ENCODE measurements at regions not wholly inside any gene's neighbourhood (a gene's known extent, or its start where the extent isn't known, plus 50 kb on each side); places are given as distances from the start of the nearest gene placed in this dataset.

DNA sequence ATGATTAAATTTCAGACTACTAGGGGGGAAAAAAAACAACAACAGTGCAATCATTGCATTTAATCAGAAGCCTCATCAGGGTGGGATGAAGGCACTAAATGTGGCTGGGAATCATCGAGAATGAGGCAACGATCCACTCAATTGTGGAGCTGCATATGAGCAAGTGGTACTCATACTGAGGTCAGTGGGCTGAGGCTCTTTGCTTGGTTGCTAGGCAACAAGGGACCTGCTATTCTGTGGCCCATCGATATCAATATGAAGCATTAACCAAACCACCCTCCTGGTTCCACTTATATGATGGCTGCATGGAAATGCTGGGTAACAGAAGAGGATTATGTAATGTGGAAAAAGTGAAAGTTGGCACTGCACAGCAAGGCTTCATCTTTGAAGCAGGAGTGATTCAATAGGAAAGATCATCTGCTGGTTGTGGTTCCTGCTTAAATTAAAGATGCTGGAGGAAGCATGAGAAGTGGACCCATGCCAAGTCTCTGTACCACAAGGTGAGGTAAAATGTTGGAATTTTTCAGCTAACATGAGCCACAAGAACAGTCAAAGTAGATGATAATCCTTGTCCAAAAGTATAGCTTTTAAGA is 159.8 kb upstream of the HMHB1 start:
- no peaks in the 10 kb centered on the region for H3K36me3 ChIP-seq
- H3K79me2 ChIP-seq (ENCODE audit: low read depth), result no peaks in the 10 kb centered on the region
- H4K20me1 ChIP-seq (ENCODE audit: low read depth), result no peaks in the 10 kb centered on the region
- TF ChIP-seq, protein P1, sequence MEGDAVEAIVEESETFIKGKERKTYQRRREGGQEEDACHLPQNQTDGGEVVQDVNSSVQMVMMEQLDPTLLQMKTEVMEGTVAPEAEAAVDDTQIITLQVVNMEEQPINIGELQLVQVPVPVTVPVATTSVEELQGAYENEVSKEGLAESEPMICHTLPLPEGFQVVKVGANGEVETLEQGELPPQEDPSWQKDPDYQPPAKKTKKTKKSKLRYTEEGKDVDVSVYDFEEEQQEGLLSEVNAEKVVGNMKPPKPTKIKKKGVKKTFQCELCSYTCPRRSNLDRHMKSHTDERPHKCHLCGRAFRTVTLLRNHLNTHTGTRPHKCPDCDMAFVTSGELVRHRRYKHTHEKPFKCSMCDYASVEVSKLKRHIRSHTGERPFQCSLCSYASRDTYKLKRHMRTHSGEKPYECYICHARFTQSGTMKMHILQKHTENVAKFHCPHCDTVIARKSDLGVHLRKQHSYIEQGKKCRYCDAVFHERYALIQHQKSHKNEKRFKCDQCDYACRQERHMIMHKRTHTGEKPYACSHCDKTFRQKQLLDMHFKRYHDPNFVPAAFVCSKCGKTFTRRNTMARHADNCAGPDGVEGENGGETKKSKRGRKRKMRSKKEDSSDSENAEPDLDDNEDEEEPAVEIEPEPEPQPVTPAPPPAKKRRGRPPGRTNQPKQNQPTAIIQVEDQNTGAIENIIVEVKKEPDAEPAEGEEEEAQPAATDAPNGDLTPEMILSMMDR (IDR thresholded peaks at IDR 0.05), result no peak
- TF ChIP-seq EZH2 (IDR thresholded peaks at IDR 0.05) (no peak), EZH2phosphoT487 (IDR thresholded peaks at IDR 0.05) (no peak)
- no peak overlapping the region for H3K4me2 ChIP-seq
- H3K9me3 Mint-ChIP-seq, result no peaks in the 10 kb centered on the region
- no peak overlapping the region for H2AFZ ChIP-seq (replicated peaks)
- H3K4me3 ChIP-seq, result no peak overlapping the region
- H3K36me3 Mint-ChIP-seq, result no peaks in the 10 kb centered on the region
- no peaks in the 10 kb centered on the region for H3K4me1 ChIP-seq
- no peaks in the 10 kb centered on the region for H3K4me1 Mint-ChIP-seq
- no peaks in the 10 kb centered on the region for H3F3A ChIP-seq (ENCODE audit: low read depth)
- H3K27ac ChIP-seq, result no peak overlapping the region
- no peaks in the 10 kb centered on the region for H3K27me3 Mint-ChIP-seq (ENCODE audit: insufficient read depth, low read depth)
- DNase-seq (ENCODE audit: low spot score), result no peak
- H3K27me3 ChIP-seq, result no peaks in the 10 kb centered on the region
- no peak overlapping the region for H3K9ac ChIP-seq
- H3K27ac Mint-ChIP-seq, result no peak overlapping the region
- no peaks in the 10 kb centered on the region for H3K9me3 ChIP-seq (ENCODE audit: low read depth)
- H3K4me3 Mint-ChIP-seq, result no peak overlapping the region

DNA sequence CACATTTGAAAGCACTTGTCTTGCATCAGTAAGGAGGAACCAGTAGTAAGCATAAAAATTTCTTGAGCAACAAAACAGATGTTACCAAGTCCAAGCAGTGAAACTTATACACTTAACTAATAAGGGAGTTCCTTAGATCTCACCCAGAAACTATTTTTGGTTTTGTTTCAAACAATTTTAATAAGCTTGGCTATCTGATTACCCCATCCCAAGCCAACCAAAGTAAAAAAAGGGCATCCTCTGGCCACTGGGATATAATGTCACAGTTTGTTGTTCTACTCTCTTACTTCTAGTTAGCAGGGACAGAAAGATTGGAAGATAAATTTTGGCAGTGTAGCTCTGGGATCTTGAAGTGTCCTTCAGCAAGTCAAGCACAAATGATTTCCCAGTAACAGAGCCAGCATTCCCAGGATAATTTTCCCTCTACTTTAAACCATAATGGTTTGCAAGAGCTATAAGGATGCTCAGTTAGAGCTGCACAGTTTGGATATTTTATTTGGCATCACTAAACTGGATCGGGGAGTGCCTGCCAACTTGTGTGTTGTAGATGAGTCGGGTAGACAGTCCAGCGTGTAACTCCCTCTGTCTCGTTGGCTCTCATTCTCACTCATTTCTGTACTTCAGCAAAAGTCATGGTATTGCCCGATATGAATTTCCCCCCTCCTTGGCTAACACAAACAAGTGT is 161.9 kb upstream of the HMHB1 start:
- H3K4me2 ChIP-seq, result no peak overlapping the region
- no peak overlapping the region for H3K27ac ChIP-seq
- no peaks in the 10 kb centered on the region for H3K27me3 ChIP-seq
- no peaks in the 10 kb centered on the region for H3K36me3 ChIP-seq
- DNase-seq (ENCODE audit: low spot score), result no peak
- Mint-ChIP-seq H3K9me3 (no peaks in the 10 kb centered on the region), H3K4me3 (no peak overlapping the region), H3K27ac (no peak overlapping the region), H3K36me3 (no peaks in the 10 kb centered on the region), H3K27me3 (ENCODE audit: insufficient read depth, low read depth) (no peaks in the 10 kb centered on the region), H3K4me1 (no peaks in the 10 kb centered on the region)
- H3K4me1 ChIP-seq, result no peaks in the 10 kb centered on the region
- H4K20me1 ChIP-seq (ENCODE audit: low read depth), result no peaks in the 10 kb centered on the region
- no peak overlapping the region for H2AFZ ChIP-seq (replicated peaks)
- no peaks in the 10 kb centered on the region for H3K79me2 ChIP-seq (ENCODE audit: low read depth)
- H3K4me3 ChIP-seq, result no peak overlapping the region
- no peaks in the 10 kb centered on the region for H3F3A ChIP-seq (ENCODE audit: low read depth)
- H3K9ac ChIP-seq, result no peak overlapping the region
- no peaks in the 10 kb centered on the region for H3K9me3 ChIP-seq (ENCODE audit: low read depth)
- no peak for TF ChIP-seq EZH2 (IDR thresholded peaks at IDR 0.05)
- TF ChIP-seq EZH2phosphoT487 (IDR thresholded peaks at IDR 0.05), result no peak

DNA sequence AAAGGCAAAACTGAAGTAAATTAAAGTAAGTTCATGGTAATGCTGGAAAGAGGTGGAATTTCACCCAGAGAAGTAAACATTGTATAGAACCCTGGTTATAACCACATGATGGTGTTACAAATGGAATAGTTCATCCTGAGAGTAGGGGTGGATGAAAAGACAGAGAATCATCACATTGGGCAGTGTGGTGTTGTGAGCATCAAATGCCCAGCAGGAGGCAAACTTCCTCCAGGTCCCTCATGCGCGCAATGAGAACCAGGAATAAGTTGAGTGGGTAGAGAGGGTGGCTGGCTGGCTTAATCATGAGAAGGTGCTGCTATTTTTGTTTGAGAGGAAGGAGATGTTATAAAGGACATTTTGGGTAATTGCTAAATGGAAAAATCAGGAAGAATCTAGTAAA is 163.3 kb upstream of the HMHB1 start:
- Mint-ChIP-seq H3K4me3 (no peak overlapping the region), H3K27ac (no peak overlapping the region), H3K36me3 (no peaks in the 10 kb centered on the region), H3K27me3 (ENCODE audit: insufficient read depth, low read depth) (no peaks in the 10 kb centered on the region), H3K4me1 (no peaks in the 10 kb centered on the region), H3K9me3 (no peaks in the 10 kb centered on the region)
- no peak for TF ChIP-seq EZH2phosphoT487 (IDR thresholded peaks at IDR 0.05)
- TF ChIP-seq EZH2 (IDR thresholded peaks at IDR 0.05), result no peak
- TF ChIP-seq, protein P1 (IDR thresholded peaks at IDR 0.05), result no peak
- Histone ChIP-seq H3K36me3 (no peaks in the 10 kb centered on the region), H3K4me2 (no peak overlapping the region), H2AFZ (replicated peaks) (no peak overlapping the region), H3K27me3 (no peaks in the 10 kb centered on the region), H4K20me1 (ENCODE audit: low read depth) (no peaks in the 10 kb centered on the region), H3K4me3 (no peak overlapping the region), H3K4me1 (no peaks in the 10 kb centered on the region), H3F3A (ENCODE audit: low read depth) (no peaks in the 10 kb centered on the region), H3K9ac (no peak overlapping the region), H3K27ac (no peak overlapping the region), H3K9me3 (ENCODE audit: low read depth) (no peaks in the 10 kb centered on the region), H3K79me2 (ENCODE audit: low read depth) (no peaks in the 10 kb centered on the region)
- no peak for DNase-seq (ENCODE audit: low spot score)

DNA sequence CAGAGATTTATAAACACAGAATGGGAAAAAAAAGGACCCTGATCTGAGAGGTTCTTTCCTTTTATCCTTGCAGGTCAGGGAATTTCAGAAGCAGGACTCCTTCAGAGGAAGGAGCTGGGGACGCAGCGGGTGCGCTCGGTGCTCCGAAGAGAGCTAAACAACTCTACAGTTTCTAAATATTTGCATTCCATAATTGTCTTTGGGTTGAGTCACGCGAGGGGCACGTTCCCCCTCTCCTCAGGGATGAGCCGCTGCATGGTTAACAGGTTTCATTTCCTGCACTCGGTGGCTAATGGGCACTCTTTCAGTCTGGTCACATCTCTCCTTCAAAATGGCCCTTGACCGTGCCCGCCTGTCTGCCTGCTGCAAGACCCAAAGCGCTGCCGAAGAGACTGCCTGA is 165.0 kb upstream of the HMHB1 start:
- H2AFZ ChIP-seq (replicated peaks), result no peak overlapping the region
- H3K9me3 ChIP-seq (ENCODE audit: low read depth), result no peaks in the 10 kb centered on the region
- no peak for DNase-seq (ENCODE audit: low spot score)
- Mint-ChIP-seq H3K36me3 (no peaks in the 10 kb centered on the region), H3K27me3 (ENCODE audit: insufficient read depth, low read depth) (no peaks in the 10 kb centered on the region), H3K9me3 (no peaks in the 10 kb centered on the region), H3K27ac (no peak overlapping the region), H3K4me1 (peaks cover 6% of the 10 kb centered on the region), H3K4me3 (no peak overlapping the region)
- no peaks in the 10 kb centered on the region for H3K36me3 ChIP-seq
- no peak overlapping the region for H3K9ac ChIP-seq
- H3K4me3 ChIP-seq, result no peak overlapping the region
- H3K27me3 ChIP-seq, result no peaks in the 10 kb centered on the region
- H3K79me2 ChIP-seq (ENCODE audit: low read depth), result no peaks in the 10 kb centered on the region
- no peak overlapping the region for H3K27ac ChIP-seq
- H3K4me1 ChIP-seq, result no peaks in the 10 kb centered on the region
- H3F3A ChIP-seq (ENCODE audit: low read depth), result no peaks in the 10 kb centered on the region
- no peaks in the 10 kb centered on the region for H4K20me1 ChIP-seq (ENCODE audit: low read depth)
- no peak overlapping the region for H3K4me2 ChIP-seq
- TF ChIP-seq EZH2 (IDR thresholded peaks at IDR 0.05), result no peak
- no peak for TF ChIP-seq EZH2phosphoT487 (IDR thresholded peaks at IDR 0.05)
- TF ChIP-seq, protein P1 (IDR thresholded peaks at IDR 0.05), result no peak
